ENCODE measurements at regions not wholly inside any gene's neighbourhood (a gene's known extent, or its start where the extent isn't known, plus 50 kb on each side); places are given as distances from the start of the nearest gene placed in this dataset.

DNA sequence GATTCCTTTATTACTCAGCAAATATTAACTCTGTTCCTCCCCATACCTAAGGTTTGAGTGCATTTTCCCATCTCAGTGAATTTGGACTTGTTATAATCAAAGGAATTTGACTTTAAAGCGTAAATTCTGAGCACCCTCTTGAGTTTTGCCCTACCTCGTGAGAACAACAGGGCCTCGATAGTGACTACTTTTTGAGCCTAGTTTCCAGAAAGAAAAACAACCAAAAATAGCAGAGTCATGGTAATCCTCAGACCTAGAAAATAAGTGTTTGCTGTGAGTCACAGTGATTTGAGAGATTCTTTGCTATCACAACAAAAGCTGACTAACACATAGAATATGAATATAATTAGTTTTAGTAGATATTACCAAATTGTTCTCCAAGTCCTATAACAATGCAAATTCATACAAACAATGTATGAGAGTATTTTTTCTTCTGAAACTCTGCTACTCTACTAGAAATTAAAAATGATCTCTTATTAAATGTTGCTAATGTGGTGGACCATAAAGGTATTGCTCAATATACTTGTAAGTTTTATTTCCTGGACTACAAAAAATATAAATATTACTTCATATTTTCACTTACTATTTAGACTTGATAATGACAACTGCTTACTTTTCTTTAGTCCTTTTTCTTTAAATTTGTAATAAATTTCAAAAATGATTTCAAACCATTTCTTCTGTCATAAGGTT lies 759.7 kb downstream of the BRINP1 start:
- no peak for DNase-seq

DNA sequence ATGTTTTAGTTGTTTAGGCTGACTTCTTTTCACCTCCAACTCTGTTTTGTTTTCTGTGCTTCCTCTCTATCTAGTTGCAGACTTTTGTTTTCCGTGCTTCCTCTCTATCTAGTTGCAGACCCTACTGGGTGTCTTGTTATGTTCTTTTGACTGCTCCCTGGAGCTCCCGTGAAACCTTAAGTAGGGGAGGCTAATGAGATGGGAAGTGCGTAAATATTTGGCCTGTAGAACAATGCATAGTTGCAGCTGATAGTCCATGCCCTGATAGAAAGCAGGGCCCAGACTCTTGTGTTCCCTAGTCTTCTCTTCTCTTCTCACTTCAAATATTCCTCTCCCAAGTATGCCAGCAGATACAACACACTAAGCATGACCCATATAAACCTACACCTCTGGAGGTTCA lies 757.0 kb downstream of the BRINP1 start:
- DNase-seq: no peak

DNA sequence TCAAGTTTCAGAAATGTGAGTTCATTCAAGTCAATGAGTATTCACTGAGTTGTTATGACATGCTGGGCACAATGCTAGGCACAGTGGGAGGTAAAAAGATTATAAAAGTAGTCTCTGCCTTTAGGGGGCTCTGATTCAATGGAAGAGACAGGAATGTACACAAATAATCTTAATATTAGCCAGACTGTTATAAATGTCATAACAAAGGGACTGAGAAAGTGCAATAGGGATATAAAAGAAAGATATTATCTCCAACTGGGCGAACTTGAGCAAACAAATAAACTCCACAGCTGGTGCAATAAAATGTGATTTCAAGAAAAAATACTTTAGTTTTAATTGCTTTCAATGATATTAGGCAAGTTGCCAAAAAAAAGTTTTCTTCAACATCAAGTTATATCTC lies 755.2 kb downstream of the BRINP1 start:
- no peak for DNase-seq

DNA sequence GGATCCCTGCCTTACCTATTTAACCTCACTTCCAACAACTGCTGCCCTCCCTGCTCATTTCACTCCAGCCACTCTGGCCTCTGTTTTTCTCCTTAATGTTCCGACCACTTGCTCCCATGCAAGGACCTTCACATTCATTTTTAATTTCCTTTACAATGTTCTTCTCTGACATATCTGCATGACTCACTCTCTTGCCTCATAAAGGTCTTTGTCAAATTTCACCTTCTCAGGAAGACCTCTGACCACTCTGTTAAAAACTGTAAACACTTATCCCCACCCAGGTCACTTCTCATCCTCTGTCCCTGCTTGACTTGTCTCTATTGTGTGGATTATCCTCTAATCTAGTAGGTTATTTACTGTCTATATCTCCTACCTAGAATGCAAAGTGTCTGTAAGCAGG lies 751.2 kb downstream of the BRINP1 start:
- no peak for DNase-seq

DNA sequence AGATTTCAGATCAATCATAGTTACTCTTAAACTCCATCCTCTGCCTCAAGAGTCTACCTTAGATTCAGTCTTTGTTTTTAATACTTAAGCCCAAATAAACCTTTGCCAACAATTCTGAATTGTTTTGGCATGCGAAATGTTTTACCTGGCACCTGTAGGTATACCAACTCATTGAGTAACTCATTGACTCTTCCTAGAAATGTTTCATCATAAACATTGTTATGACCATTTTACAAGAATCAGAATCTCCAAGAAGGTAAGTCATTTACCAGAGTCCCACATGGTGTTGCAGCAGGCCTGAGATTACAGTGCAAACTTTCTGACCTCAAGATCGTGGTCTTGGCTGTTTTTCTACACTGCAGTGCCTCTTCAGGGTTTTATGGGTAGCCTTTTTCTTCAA lies 750.4 kb downstream of the BRINP1 start:
- DNase-seq: no peak

DNA sequence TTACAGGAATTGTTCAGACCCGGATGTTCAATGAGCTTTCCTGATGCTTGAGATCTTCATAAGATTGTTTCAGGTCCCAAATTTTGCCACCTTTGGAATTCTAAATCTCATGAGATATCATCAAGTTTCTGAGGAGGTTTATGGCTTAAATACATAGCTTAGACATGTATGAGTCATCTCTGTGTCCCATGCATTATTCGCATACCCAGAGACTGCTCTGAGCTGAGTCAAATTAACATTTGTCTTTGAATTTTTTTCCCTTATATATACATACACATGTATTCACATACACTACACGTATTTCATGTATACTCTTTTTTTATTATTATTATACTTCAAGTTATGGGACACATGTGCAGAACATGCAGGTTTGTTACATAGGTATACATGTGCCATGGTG lies 744.6 kb downstream of the BRINP1 start:
- no peak for DNase-seq

DNA sequence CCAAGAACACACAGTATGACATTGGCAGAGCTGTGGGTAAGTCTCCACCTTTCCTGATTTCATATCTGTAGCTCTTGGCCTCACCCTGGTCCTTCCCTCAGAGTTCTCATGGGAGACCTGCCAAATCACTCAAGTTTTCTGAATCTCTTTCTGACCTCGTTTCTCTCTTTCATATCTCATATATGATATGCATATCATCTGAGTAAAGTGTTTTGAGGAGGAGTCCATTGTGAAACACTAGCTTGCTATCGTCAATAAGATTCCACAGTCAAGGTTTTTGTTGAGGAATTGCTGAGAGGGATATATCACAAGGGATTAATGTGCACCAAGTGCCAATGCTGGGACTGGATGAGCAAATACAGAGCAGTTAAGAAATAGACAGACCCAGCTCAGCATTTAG lies 739.2 kb downstream of the BRINP1 start:
- DNase-seq: no peak

DNA sequence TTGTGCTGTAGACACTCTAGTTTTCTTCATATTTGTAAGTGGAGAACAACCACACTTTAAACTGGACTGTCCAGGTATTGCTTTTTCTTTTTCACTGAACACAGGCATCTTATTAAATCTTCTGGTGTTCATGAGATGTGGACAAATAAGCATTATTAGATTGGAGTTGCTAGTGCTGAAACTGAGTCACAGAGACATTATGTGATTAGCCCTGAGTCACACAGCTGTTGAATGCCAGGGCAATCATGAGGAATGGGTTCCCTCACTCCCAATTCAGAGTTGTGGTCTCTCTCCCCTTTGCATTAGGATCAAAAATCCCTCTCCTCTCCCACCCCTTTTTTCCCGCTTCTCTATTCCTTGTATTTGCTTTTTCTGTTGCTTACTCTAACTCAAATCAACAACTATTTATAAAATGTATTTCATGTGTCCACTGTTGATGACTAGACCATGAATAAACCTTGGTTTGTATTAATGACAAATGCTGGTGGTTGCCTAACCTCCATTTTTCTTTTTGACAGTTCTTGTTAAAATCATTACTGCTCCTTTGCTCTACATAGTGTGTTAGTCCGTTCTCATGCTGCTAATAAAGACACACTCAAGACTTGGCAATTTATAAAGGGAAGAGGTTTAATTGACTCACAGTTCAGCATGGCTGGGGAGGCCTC lies 738.2 kb downstream of the BRINP1 start:
- DNase-seq: no peak

DNA sequence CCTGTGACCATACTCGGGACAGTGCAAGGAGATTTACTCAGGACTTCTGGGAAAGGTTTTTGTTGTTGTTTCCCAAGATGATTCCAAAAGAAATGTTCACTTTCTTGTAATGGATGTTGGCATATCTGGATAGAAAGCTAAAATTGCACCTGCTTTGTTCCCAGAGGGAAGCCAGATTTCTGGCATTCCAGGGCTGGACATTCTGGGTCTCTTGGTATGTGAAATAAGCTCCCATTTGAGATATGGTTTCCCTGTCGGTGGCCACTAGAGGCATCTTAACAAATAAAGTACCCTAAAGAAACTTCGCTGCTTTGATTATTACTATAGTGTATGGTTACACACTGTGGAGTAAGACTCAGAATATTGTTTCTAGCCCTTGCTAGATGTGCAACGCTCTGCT lies 737.3 kb downstream of the BRINP1 start:
- DNase-seq: no peak

DNA sequence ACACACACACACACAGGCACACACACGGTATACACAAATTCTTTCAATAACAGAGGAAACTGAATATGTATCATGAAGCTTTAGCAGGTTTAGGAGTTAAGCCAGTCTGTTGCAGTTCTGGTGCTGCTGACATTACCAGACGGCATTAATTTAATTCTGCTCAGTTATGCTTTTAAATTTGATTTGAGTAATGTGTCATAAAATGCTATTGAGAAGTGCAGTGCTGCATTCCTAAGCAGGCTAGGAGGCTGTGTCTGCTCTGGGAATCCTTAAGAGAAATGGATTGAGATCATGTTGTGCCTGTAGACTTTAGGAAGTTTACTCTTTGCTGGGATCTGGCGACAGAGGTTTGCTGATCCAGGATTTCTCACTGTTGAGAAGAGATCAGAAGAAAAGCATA lies 733.8 kb downstream of the BRINP1 start:
- DNase-seq: no peak

DNA sequence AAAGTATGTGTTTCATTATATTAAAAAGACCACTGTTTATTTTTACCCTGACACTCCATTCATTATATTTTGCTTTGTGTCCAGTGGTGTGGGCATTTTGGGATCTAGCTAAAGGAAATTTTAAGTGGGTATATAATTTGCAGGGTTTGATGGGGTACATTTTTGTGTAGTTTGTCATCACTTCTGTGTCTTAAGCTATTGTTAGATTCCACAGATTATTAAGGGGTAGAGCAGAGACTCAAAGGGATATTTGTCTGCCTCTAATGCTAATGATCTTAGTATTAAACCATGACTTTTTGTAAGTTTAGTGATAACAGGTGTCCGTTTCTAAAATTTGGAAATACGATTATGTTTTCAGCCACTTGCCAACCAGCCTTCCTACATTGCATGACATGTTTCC lies 731.6 kb downstream of the BRINP1 start:
- DNase-seq: no peak

DNA sequence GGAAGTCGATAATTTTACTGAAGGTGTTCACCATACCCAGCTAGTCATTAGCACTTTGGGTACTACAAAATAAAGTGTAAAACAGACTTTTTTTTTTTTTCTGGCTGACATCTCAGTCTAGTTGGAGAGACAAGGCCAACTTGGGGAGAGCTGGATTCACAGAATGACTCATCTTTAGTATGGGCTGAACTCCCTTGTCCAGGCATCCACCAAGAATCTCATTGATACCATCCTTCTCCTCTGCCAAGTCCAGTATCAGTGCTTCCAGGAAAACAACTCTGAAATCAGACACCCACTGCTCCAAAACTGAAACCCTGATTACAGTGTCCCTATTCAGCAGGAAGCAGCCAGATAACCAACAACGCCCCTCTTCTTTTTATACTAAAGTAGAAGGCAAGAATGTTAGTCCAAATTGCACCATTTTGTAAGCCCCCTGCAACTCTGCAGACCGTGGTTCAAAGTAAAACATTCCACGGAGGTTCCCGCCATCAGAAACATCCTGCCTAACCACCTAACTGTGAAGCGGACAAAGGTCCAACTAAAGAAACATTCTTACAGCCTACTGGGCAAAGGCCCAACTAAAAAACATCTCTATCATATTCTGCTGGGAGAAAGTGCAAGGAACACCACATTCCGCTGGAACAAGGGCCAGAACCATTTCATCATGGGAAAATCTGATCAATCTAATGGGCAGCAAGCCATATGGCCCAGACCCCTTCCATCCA lies 728.2 kb downstream of the BRINP1 start:
- DNase-seq: no peak

DNA sequence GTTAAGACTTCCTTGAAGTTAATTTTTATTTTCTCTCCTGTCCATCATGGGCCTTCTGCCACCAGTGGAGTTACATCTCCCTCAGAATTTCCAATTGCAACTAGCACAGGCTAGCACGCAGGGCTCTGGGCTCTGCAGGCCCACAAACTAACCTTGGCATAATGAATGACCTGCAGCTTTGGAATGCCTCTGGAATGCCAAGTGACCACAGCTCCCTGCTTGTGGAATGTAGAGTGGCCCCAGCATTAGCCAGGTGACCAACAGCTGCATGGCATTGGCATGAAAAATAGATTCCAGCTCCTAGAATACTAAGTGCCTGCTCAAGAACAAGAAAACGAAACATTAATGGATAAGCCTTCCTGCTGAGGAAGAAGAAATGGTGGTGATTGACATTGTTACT lies 726.1 kb downstream of the BRINP1 start:
- DNase-seq: no peak

DNA sequence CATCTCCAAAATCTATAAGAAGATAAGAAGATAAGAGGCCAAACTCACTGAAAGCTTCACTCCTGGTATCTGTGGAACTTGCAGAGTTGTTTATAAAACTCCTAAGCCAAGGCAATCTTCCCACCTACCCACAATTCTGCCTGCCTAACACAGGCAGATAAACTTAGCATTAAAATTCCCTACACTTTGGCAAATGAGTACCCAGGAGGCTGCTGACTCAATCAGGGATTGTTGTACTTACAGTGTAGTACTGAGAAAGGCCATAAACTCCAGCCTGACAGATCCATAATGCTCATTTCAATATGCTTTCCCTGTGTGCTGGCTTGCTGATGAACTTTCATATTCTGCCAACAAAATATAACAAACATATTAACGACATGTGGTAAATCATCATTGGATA lies 725.2 kb downstream of the BRINP1 start:
- DNase-seq: no peak

DNA sequence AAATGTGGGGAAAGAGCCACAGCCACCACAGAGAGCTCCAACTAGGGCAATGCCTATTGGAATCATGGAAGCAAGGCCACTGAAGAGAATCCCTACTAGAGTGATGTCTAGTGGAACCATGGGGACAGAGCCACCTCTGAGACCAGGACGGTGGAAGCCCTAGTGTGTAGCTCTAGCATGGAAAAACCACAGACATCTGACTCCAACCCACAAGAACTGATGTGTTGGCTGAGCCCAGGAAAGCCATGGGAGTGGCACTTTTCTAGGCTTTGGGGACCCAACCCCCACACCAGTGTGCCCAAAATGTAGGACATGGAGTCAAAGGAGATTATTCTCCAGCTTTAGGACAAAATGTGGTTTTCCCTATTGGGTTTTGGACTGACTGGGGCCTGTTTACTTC lies 721.9 kb downstream of the BRINP1 start:
- no peak for DNase-seq

DNA sequence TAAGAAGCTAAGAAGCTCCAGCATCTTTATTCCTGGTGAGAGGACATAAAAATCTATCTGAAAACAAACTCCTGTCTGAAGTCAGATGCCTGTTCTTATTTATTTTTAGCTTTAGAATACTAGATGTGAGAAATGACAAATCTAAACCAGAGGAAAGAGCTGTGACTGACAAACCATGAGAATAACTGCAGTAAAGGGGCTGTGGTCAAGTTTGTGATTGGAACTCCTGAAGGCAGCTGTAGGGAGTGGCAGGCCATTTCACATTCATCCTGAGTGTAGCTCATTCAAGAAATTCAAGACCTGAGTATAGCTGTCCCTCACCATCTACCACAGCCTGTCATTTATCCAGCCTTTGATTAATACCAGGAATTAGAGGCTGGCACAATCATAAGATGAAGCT lies 718.8 kb downstream of the BRINP1 start:
- no peak for DNase-seq

DNA sequence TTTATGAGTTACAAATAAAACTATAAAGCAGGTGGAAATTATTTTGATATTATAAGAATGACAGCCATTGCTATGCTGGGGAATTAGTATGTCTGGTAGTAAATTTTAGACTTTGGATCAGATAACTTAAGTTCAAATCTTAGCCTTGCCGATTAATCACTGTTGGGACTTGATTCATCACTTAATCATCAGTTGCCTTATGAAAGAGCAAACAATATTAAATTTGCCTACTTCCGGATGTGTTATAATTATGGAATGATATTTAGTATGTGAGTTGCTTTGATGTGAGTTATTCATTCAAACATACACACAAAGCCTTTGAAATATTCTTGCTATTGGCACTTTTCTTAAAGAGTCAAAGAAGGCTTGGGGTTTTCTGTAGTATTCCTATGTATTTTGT lies 717.7 kb downstream of the BRINP1 start:
- DNase-seq: no peak

DNA sequence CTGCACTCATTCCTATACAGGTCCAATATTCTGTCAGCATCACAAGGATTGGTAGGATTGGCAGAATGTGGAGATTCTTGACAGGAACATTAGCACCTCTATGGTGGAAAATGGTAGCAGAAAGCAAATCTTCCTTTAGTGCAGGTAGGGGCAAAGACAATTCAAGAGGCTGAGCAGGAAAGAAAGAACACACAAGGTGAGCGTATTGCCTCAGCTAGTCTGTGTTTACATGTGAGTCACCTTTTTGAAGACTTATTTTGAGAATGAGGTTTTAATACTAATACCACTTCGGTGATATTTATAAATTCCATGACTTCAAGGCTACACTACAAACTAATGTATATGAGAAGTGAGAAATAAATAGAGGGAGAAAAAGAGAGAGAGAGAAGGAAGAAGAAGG lies 717.0 kb downstream of the BRINP1 start:
- DNase-seq: no peak

DNA sequence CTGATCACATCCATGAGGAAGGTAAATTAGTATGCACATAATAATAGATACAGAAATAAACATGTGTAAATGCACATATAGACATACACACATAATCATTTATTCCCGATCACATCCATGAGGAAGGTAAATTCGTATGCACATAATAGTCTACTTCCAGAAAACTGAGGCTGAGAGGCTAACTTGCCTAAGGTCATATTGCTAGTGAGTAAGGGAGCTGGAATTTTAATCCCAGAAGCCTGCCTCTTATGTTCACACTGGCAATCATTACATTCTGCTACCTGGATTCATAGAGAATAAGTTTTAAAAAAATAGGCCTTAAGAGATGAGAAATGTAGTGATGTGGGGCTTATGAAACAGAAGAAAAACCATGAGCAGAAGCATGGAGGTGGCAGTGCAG lies 716.3 kb downstream of the BRINP1 start:
- no peak for DNase-seq

DNA sequence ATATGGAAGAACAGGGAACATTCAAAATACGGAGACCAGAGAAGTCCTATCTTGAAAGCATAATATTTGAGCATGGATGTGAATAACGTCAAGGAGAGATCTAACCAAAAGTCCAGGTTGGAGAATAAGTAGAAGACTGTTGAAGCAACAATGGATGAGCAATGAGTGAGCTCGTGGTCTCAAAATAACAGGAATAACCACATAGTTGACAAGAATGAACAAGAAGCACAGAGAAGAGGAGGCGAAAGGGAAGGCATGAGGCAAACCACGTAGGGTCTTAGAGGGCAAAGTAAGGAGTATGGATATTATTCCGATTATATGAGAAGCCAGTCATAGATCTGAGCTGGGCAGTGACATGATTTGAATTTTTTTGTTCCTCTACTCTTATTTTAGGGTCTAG lies 710.2 kb downstream of the BRINP1 start:
- DNase-seq: no peak

DNA sequence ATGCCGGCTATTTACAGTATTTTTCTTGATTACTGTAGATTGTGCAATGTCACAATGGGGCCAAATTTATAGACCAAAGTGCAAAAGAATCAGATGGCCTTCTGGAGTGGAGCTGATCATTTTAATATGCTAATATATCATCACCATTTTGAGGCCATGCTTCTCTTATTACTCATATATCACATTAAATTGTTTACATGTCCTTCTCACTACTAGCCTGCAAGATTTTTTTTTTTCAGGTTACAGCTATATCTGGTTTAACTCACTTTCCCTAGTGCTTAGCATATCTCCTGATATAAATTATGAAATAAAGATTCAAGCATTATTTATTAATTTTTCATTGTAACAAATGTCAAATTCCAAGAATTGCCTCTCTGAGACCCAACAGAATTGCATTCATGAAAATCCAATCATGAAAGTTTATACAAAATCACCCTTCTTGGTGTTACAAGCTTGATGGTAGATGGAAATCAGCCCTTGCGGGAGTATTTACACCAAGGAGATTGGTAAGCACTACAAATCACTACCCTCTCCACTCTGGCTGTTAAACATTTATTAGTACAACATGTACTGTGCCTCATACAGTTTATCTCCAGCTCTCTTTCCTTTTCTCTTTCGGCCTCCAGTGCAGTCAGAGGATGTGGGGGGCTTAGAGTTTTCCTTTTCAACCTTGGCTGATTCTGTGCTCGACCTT lies 703.9 kb downstream of the BRINP1 start:
- DNase-seq: no peak

DNA sequence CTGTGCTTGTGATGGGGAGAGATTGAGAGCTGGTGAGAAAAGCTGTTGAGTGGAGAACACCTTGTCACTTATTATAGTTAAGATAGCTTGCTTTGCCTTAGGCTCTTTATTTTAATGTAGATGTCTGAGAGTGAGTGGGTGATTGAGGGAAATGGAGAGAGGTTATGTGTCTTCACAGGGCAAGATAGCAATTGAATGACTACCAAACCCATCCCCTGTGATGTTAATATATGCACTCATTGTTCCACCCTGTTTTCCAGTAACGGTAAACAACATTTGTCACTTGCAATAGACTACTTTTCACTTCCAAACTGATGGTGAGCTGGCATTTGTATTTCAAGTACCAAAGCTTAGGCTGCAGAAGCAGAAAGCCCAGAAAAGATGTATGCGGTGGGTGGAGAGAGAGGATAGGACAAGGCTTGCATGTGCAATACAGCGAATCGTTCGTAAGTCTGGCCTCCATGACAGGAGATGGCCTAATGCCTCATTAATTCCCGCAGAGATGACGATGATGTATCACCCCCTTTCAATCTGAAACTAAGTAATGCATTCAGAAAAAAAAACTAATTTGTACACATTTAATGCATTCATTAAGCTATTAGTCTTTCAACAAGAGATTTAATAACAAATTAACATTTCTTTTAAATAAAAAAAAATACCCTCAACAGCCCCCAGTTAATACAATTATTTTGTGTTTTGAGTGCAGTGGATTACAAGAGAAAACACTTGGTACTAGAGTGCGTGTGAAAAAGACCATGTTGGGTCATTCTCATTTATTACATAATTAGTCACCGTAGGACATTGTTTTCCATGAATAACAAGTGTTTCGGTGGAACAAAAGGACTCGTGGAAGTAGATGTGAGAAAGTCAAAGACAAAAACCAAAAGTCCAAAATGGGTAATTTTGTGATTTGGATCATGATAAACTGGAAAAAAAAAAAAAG lies 699.0 kb downstream of the BRINP1 start:
- DNase-seq: no peak

DNA sequence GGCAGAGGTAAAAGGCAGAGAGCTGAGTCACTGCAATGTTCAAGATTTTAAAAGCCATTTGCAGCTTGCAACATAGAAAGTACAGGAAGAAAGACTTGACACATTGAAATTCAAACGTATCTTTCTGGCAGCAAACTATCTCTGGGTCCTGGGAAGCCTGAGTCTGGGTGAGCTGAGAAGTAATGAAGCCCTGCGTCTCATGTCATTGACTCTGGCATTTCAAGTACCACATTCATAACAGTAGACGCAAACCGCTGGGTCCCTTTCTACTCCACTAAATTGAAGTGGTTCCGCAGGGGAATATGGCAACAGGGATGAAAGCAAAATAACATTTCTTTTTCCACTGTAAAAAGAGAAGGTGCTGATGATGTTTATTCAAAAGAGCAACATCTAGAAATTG lies 694.3 kb downstream of the BRINP1 start:
- DNase-seq: no peak

All from activated CD4-positive, alpha-beta T cell treated with anti-CD3 and anti-CD28 coated beads, Interleukin-2, Interleukin-6, amounts not matched to agents 100 ng/mL and 50 ng/mL, durations not matched to agents 16 hours and 8 hours (primary cell).